Osteocyte (in vitro differentiated cells): ENCODE measurements at regions not wholly inside any gene's neighbourhood (a gene's known extent, or its start where the extent isn't known, plus 50 kb on each side); places are given as distances from the start of the nearest gene placed in this dataset.

Experiments used
- DNase-seq: peaks from one replicate; pipeline ENCODE4 v3.0.0; 2021; ENCODE audit warnings: mixed read lengths; ENCODE audit not compliant: unreplicated experiment; ENCODE audit errors: extremely low spot score
- H3K27ac Mint-ChIP-seq: one replicate; pipeline ENCODE4 v1.8.0; 2021; ENCODE audit warnings: mild to moderate bottlenecking, mixed read lengths; ENCODE audit not compliant: unreplicated experiment
- H3K27me3 Mint-ChIP-seq: one replicate; pipeline ENCODE4 v1.8.0; 2021; ENCODE audit warnings: mixed read lengths; ENCODE audit not compliant: unreplicated experiment
- H3K36me3 Mint-ChIP-seq: one replicate; pipeline ENCODE4 v1.8.0; 2021; ENCODE audit warnings: mixed read lengths; ENCODE audit not compliant: unreplicated experiment
- H3K4me1 Mint-ChIP-seq: one replicate; pipeline ENCODE4 v1.8.0; 2021; ENCODE audit warnings: mixed read lengths; ENCODE audit not compliant: unreplicated experiment
- H3K4me3 Mint-ChIP-seq: one replicate; pipeline ENCODE4 v1.8.0; 2021; ENCODE audit warnings: mild to moderate bottlenecking, moderate library complexity, mixed read lengths; ENCODE audit not compliant: unreplicated experiment
- H3K9me3 Mint-ChIP-seq: one replicate; pipeline ENCODE4 v1.8.0; 2021; ENCODE audit warnings: mixed read lengths; ENCODE audit not compliant: unreplicated experiment
- TF ChIP-seq, protein P1 (sequence below): fragments of 200-600 bp; sonication (generic); IDR thresholded peaks from 2 replicates; pipeline ENCODE4 v1.5.0; 2021; ENCODE audit warnings: antibody characterized with exemption, mild to moderate bottlenecking, moderate library complexity

DNA sequence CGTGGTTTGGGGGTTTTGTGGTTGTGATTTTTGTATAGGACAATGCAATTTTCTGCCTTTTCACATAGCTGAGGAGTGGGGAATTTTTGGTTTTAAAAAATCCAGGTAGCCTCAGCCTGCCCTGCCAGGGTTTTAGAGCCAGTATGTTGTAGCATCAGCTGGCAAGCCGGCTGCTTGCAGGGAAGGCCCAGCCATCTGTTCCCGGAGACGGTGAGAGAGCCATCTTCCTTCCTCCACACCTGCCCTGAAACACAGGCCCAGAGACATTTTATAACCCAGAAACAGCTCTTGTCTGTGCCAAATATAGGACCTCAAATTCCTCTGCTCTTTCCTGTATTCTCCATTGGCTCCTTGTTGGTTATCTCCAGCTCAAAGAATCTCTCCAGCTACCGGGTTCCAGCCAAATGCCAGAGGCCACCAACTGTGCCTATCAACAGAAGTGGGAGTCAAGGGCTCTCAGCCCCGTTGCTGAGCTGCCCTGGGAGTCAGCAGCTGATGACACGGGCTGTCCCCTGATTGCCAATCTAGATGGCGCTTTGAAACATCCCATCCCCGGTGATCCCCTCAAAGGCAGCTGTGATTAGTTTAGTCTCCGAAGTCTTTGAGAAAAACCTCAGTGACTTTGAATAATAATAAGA is 595.2 kb downstream of the MID1IP1 start:
- no peaks in the 10 kb centered on the region for H3K4me1 Mint-ChIP-seq
- TF ChIP-seq, protein P1, sequence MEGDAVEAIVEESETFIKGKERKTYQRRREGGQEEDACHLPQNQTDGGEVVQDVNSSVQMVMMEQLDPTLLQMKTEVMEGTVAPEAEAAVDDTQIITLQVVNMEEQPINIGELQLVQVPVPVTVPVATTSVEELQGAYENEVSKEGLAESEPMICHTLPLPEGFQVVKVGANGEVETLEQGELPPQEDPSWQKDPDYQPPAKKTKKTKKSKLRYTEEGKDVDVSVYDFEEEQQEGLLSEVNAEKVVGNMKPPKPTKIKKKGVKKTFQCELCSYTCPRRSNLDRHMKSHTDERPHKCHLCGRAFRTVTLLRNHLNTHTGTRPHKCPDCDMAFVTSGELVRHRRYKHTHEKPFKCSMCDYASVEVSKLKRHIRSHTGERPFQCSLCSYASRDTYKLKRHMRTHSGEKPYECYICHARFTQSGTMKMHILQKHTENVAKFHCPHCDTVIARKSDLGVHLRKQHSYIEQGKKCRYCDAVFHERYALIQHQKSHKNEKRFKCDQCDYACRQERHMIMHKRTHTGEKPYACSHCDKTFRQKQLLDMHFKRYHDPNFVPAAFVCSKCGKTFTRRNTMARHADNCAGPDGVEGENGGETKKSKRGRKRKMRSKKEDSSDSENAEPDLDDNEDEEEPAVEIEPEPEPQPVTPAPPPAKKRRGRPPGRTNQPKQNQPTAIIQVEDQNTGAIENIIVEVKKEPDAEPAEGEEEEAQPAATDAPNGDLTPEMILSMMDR, result no peak
- no peak for DNase-seq
- H3K36me3 Mint-ChIP-seq, result no peaks in the 10 kb centered on the region
- peaks cover 5% of the 10 kb centered on the region for H3K27me3 Mint-ChIP-seq
- H3K4me3 Mint-ChIP-seq, result no peak overlapping the region
- H3K27ac Mint-ChIP-seq, result no peak overlapping the region
- H3K9me3 Mint-ChIP-seq, result peaks cover 5% of the 10 kb centered on the region

DNA sequence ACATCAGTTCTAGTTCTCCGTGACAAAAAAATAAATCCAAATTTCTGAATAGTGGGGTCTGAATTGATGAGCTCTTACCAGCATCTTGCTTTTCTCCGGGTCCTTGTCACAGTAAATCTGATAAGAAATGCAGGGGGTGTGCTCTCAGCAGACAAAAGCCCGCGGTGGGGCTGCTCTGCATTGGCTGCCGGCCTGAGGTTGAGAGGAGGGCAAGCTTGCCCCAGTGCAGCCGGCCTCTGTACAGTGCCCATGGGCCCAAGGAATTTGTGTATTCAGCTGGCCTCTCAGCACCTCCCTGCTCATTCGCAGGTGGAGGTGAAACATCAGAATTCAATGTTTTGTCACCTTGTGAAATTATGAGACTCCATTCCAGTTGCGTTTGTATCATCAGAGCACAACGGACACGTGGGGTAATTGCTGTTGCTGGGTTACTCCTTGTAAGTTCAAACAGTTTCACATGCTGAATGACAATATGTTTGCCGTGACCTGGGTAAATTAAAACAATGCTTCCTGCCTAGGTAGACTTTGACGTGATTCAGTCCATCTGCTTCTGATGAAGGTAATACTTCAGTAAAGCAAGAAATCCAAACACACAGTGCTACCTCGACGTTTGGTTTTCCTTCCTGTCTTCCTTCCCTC is 596.4 kb downstream of the MID1IP1 start:
- Mint-ChIP-seq H3K9me3 (peaks cover 5% of the 10 kb centered on the region), H3K4me1 (no peaks in the 10 kb centered on the region), H3K4me3 (no peak overlapping the region), H3K27ac (no peak overlapping the region), H3K36me3 (no peaks in the 10 kb centered on the region), H3K27me3 (peaks cover 5% of the 10 kb centered on the region)
- no peak for DNase-seq
- TF ChIP-seq, protein P1, result no peak

DNA sequence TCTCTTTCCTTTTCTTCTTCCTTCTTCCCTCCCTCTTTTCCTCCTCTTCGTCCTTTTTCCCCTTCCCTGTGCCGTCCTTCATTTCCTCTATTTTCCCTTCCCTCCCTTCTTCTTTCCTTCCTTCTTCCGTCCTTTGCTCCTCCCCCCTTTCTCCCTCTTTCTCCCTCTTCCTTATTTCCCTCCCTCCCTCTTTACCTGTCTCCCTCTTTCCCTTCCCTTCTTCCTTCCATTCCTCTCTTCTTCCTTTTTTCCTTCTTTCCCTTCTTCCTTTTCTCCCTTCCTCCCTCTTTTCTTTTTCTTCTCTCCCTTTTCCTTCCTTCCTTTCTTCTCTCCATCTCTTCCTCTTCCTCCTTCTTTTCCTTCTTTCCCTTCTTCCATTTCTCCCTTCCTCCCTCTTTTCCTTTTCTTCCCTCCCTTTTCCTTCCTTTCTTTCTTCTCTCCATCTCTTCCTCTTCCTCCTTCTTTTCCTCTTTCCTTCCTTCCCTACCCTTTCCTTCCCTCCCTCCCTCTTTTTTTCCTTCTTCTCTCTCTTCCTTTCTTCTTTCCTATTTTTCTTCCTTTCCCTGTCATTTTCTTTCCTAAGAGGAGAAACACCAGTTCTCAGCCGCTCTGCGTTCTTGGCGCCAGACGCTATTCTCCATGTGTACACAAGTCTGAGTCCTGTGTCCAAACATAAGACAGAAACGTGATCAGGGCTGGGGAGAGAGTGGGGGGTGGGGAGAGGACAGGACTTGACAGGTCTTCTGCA is 597.1 kb downstream of the MID1IP1 start:
- H3K4me1 Mint-ChIP-seq, result no peaks in the 10 kb centered on the region
- DNase-seq, result no peak
- no peak overlapping the region for H3K27ac Mint-ChIP-seq
- no peak overlapping the region for H3K4me3 Mint-ChIP-seq
- TF ChIP-seq, protein P1, result no peak
- H3K27me3 Mint-ChIP-seq, result peaks cover 5% of the 10 kb centered on the region
- no peaks in the 10 kb centered on the region for H3K36me3 Mint-ChIP-seq
- peaks cover 5% of the 10 kb centered on the region for H3K9me3 Mint-ChIP-seq

DNA sequence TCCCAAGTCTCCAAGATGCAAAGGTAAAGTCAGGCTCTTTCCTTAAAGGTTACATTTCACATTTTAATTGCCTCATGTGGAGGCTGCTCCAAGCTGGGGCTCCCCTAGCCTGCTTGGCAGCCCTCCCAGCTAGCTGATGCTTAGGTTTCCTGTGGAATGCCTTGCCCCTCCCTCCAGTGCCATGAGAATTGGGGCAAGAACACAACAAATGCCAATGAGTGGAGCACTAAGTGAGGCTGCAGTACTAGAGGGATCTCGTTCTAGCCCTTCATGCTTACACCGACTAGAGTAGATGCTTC is 597.7 kb downstream of the MID1IP1 start:
- H3K27ac Mint-ChIP-seq, result no peak overlapping the region
- TF ChIP-seq, protein P1, result no peak
- H3K4me3 Mint-ChIP-seq, result no peak overlapping the region
- H3K4me1 Mint-ChIP-seq, result no peaks in the 10 kb centered on the region
- peaks cover 5% of the 10 kb centered on the region for H3K9me3 Mint-ChIP-seq
- no peak for DNase-seq
- peaks cover 5% of the 10 kb centered on the region for H3K27me3 Mint-ChIP-seq
- H3K36me3 Mint-ChIP-seq, result no peaks in the 10 kb centered on the region

DNA sequence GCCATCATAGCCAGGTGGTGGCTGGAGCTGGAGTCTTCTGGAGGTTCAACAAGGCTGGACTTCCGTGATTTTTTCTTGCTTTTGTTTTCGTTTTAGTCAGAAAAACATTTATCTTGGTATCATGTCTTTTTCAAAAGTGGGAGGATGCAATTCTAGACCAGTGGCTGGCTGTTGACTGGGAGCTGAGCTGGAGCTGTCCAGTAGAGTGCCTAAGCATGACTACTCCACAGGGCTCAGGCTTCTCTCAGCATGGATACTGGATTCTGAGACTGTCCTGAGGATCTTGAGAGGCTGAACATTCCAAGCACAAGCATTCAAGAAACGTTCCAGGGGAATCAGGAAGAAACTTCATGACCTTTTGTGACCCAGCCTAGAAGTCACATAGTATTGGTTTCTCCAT is 598.1 kb downstream of the MID1IP1 start:
- no peak overlapping the region for H3K27ac Mint-ChIP-seq
- H3K9me3 Mint-ChIP-seq, result peaks cover 5% of the 10 kb centered on the region
- no peak for DNase-seq
- H3K27me3 Mint-ChIP-seq, result peaks cover 5% of the 10 kb centered on the region
- no peaks in the 10 kb centered on the region for H3K36me3 Mint-ChIP-seq
- H3K4me1 Mint-ChIP-seq, result no peaks in the 10 kb centered on the region
- no peak overlapping the region for H3K4me3 Mint-ChIP-seq
- TF ChIP-seq, protein P1, result no peak
